ENCODE measurements at regions not wholly inside any gene's neighbourhood (a gene's known extent, or its start where the extent isn't known, plus 50 kb on each side); places are given as distances from the start of the nearest gene placed in this dataset.

GRCh38 chr12:81987371-81987770, 228.2 kb upstream of the PPFIA2 start:
- Histone ChIP-seq H3K4me1 (no peaks in the 10 kb centered on the region), H3K27me3 (no peaks in the 10 kb centered on the region), H3K36me3 (no peaks in the 10 kb centered on the region), H3K9me3 (replicated peaks) (no peaks in the 10 kb centered on the region), H3K27ac (no peak overlapping the region), H3K4me3 (no peak overlapping the region)
- DNase-seq, result no peak

GRCh38 chr12:81976661-81977060, 217.5 kb upstream of the PPFIA2 start:
- Histone ChIP-seq H3K9me3 (replicated peaks) (no peaks in the 10 kb centered on the region), H3K27ac (no peak overlapping the region), H3K27me3 (no peaks in the 10 kb centered on the region), H3K36me3 (no peaks in the 10 kb centered on the region), H3K4me3 (no peak overlapping the region), H3K4me1 (no peaks in the 10 kb centered on the region)
- DNase-seq, result no peak

GRCh38 chr12:81974762-81975161, 215.6 kb upstream of the PPFIA2 start:
- no peak for DNase-seq
- Histone ChIP-seq H3K4me3 (no peak overlapping the region), H3K9me3 (replicated peaks) (no peaks in the 10 kb centered on the region), H3K27me3 (no peaks in the 10 kb centered on the region), H3K4me1 (no peaks in the 10 kb centered on the region), H3K36me3 (no peaks in the 10 kb centered on the region), H3K27ac (no peak overlapping the region)

GRCh38 chr12:81968421-81968820, 209.3 kb upstream of the PPFIA2 start:
- Histone ChIP-seq H3K27me3 (no peaks in the 10 kb centered on the region), H3K27ac (no peak overlapping the region), H3K36me3 (no peaks in the 10 kb centered on the region), H3K9me3 (replicated peaks) (no peaks in the 10 kb centered on the region), H3K4me1 (no peaks in the 10 kb centered on the region), H3K4me3 (no peak overlapping the region)
- no peak for DNase-seq

- no peak overlapping the region for H3K27ac ChIP-seq
- no peak for DNase-seq
- no peaks in the 10 kb centered on the region for H3K4me1 ChIP-seq
- H3K36me3 ChIP-seq, result no peaks in the 10 kb centered on the region
- H3K9me3 ChIP-seq (replicated peaks), result no peaks in the 10 kb centered on the region
- no peak overlapping the region for H3K4me3 ChIP-seq
- H3K27me3 ChIP-seq, result no peaks in the 10 kb centered on the region
Observed at GRCh38 chr12:81963636-81964035, 204.5 kb upstream of the PPFIA2 start.

GRCh38 chr12:81963026-81963425, 203.9 kb upstream of the PPFIA2 start:
- Histone ChIP-seq H3K27ac (no peak overlapping the region), H3K27me3 (no peaks in the 10 kb centered on the region), H3K4me1 (no peaks in the 10 kb centered on the region), H3K36me3 (no peaks in the 10 kb centered on the region), H3K4me3 (no peak overlapping the region), H3K9me3 (replicated peaks) (no peaks in the 10 kb centered on the region)
- DNase-seq, result no peak

- H3K4me3 ChIP-seq, result no peak overlapping the region
- H3K9me3 ChIP-seq (replicated peaks), result no peaks in the 10 kb centered on the region
- no peaks in the 10 kb centered on the region for H3K27me3 ChIP-seq
- no peaks in the 10 kb centered on the region for H3K36me3 ChIP-seq
- H3K4me1 ChIP-seq, result no peaks in the 10 kb centered on the region
- DNase-seq, result no peak
- no peak overlapping the region for H3K27ac ChIP-seq
Observed at GRCh38 chr12:81962126-81962856, 203.1 kb upstream of the PPFIA2 start.

GRCh38 chr12:81958406-81958805, 199.3 kb upstream of the PPFIA2 start:
- Histone ChIP-seq H3K27me3 (no peaks in the 10 kb centered on the region), H3K36me3 (no peaks in the 10 kb centered on the region), H3K4me3 (no peak overlapping the region), H3K27ac (no peak overlapping the region), H3K9me3 (replicated peaks) (no peaks in the 10 kb centered on the region), H3K4me1 (no peaks in the 10 kb centered on the region)
- no peak for DNase-seq

GRCh38 chr12:81957631-81958030, 198.5 kb upstream of the PPFIA2 start:
- H3K9me3 ChIP-seq (replicated peaks), result no peaks in the 10 kb centered on the region
- no peak overlapping the region for H3K27ac ChIP-seq
- no peaks in the 10 kb centered on the region for H3K36me3 ChIP-seq
- H3K4me1 ChIP-seq, result no peaks in the 10 kb centered on the region
- H3K27me3 ChIP-seq, result no peaks in the 10 kb centered on the region
- H3K4me3 ChIP-seq, result no peak overlapping the region
- DNase-seq, result no peak

GRCh38 chr12:81956468-81956860, 197.3 kb upstream of the PPFIA2 start:
- no peaks in the 10 kb centered on the region for H3K36me3 ChIP-seq
- no peaks in the 10 kb centered on the region for H3K9me3 ChIP-seq (replicated peaks)

GRCh38 chr12:81953541-81953940, 194.4 kb upstream of the PPFIA2 start:
- Histone ChIP-seq H3K4me3 (no peak overlapping the region), H3K36me3 (no peaks in the 10 kb centered on the region)

More at GRCh38 chr12:81956468-81956860, 197.3 kb upstream of the PPFIA2 start:
- no peak for DNase-seq
- Histone ChIP-seq H3K4me3 (no peak overlapping the region), H3K27me3 (no peaks in the 10 kb centered on the region), H3K4me1 (no peaks in the 10 kb centered on the region), H3K27ac (no peak overlapping the region)

GRCh38 chr12:81950871-81951270, 191.7 kb upstream of the PPFIA2 start:
- Histone ChIP-seq H3K4me1 (no peaks in the 10 kb centered on the region), H3K4me3 (no peak overlapping the region), H3K9me3 (replicated peaks) (no peaks in the 10 kb centered on the region), H3K27ac (no peak overlapping the region), H3K36me3 (no peaks in the 10 kb centered on the region), H3K27me3 (no peaks in the 10 kb centered on the region)
- no peak for DNase-seq

More at GRCh38 chr12:81953541-81953940, 194.4 kb upstream of the PPFIA2 start:
- Histone ChIP-seq H3K27ac (no peak overlapping the region), H3K9me3 (replicated peaks) (no peaks in the 10 kb centered on the region), H3K4me1 (no peaks in the 10 kb centered on the region), H3K27me3 (no peaks in the 10 kb centered on the region)
- DNase-seq, result no peak

- no peaks in the 10 kb centered on the region for H3K9me3 ChIP-seq (replicated peaks)
- no peak overlapping the region for H3K27ac ChIP-seq
- H3K36me3 ChIP-seq, result no peaks in the 10 kb centered on the region
- H3K27me3 ChIP-seq, result no peaks in the 10 kb centered on the region
- H3K4me3 ChIP-seq, result no peak overlapping the region
- no peak for DNase-seq
- H3K4me1 ChIP-seq, result no peaks in the 10 kb centered on the region
Observed at GRCh38 chr12:81949841-81950308, 190.7 kb upstream of the PPFIA2 start.

- H3K4me1 ChIP-seq, result no peaks in the 10 kb centered on the region
- H3K27ac ChIP-seq, result no peak overlapping the region
- H3K36me3 ChIP-seq, result no peaks in the 10 kb centered on the region
- no peak overlapping the region for H3K4me3 ChIP-seq
- no peaks in the 10 kb centered on the region for H3K9me3 ChIP-seq (replicated peaks)
- no peak for DNase-seq
- no peaks in the 10 kb centered on the region for H3K27me3 ChIP-seq
Observed at GRCh38 chr12:81949416-81949815, 190.3 kb upstream of the PPFIA2 start.

- H3K9me3 ChIP-seq (replicated peaks), result no peaks in the 10 kb centered on the region
- H3K4me3 ChIP-seq, result no peak overlapping the region
- no peak overlapping the region for H3K27ac ChIP-seq
- H3K27me3 ChIP-seq, result no peaks in the 10 kb centered on the region
- no peak for DNase-seq
- H3K4me1 ChIP-seq, result no peaks in the 10 kb centered on the region
- no peaks in the 10 kb centered on the region for H3K36me3 ChIP-seq
Observed at GRCh38 chr12:81944886-81945285, 185.7 kb upstream of the PPFIA2 start.

- no peak overlapping the region for H3K4me3 ChIP-seq
- no peak for DNase-seq
- no peaks in the 10 kb centered on the region for H3K36me3 ChIP-seq
- no peaks in the 10 kb centered on the region for H3K27me3 ChIP-seq
- H3K4me1 ChIP-seq, result no peaks in the 10 kb centered on the region
- H3K27ac ChIP-seq, result no peak overlapping the region
- H3K9me3 ChIP-seq (replicated peaks), result no peaks in the 10 kb centered on the region
Observed at GRCh38 chr12:81942594-81942993, 183.4 kb upstream of the PPFIA2 start.

Data from SJCRH30 (cell line).